Activated T-helper 1 cell treated with anti-CD3 and anti-CD28 coated beads, Interleukin-2, amount 50 U/mL, for 16 hours (primary cell): ENCODE measurements at regions not wholly inside any gene's neighbourhood (a gene's known extent, or its start where the extent isn't known, plus 50 kb on each side); places are given as distances from the start of the nearest gene placed in this dataset.

Experiments used
- DNase-seq, 2 donors: peaks; one replicate each; pipeline ENCODE4 v3.0.0-alpha.2; 2020; ENCODE audit warnings: low read depth in 1 of 2, low spot score in 1 of 2

DNA sequence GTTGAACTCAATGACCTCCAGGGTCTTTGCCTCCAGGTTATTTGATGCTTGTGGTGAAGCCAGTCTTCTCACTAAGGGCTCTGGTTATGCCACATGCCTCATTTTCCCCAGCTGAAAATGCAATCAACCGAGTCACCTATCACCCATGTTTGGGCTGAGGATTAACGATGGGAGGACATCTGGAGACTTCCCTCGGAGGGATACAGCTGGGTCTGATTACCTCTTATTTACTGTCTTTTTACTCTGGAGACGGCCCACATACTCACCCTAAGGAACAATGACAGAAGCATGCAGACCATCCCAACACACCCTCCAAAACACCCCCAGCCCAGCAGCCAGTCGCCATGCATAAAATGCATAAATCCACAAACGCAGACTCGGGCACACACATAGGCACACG lies 187.4 kb downstream of the OPA1 start:
- no peak for DNase-seq

DNA sequence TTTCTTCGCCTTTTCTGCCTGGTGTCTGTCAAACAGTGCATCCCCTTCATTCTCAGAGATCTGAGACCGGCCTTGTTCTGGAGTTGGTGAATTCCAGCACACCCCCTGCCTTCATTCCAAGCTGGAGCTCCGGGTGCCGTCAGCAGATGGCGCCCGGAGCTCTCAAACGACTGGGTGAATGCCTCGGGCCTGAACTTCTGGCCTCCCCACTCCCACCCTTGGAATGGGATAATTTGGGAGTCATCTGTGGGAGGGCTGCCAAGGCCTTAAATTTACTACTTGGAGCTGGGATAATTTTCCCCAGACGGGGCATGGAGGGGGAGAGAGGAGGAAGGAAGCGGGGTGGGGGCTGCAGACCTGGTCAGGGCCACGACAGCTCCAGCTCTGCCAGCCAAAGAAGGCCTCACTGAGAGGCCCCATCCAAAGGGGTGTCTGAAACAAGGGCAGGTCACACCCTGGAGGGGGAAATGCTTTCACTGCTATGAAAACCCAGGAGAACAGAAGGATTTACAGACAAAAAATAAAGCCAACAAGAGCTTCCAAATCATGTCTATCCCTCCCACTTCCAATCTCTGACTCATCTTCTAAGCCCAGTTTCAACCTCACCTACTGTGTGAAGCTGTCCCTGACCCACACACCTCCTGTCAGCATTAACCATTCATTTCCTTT lies 187.9 kb downstream of the OPA1 start:
- no peak for DNase-seq

DNA sequence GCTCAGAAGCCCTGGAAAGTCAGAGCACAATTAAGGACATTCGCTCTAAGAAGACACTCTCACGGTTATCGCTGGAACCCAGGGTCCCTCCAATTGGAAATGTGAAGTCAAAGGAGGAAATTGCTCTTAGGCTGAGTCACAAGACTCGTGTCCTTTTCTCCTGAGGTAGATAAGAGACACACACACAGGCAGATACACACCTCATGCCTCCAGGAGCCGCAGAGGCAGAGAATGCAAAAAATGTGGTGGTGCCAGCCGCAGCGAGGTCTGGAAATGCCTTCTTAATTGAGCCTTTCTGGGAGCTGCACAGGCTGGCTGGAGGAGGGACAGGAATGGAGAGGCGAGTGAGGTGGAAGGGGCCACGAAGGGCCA lies 189.3 kb downstream of the OPA1 start:
- no peak for DNase-seq

DNA sequence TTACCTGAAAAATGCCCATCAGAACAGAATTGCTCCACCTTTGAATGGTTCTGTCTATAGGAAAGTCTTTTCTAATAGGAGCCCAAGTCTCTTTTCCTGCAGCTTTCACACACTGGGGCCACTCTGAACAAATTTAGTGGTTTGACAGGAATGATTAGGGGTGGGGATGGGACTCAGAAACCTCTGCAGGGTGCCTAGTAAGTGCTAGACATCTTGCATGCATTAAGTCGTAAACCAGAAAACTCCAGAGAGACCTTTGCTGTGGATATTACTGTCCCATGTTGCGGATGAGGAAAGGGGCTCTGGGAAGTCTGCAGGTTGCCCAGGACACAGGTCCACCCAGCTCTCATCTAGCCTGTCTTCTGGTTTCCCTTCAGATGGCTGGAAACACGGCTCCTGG lies 189.7 kb downstream of the OPA1 start:
- no peak for DNase-seq

DNA sequence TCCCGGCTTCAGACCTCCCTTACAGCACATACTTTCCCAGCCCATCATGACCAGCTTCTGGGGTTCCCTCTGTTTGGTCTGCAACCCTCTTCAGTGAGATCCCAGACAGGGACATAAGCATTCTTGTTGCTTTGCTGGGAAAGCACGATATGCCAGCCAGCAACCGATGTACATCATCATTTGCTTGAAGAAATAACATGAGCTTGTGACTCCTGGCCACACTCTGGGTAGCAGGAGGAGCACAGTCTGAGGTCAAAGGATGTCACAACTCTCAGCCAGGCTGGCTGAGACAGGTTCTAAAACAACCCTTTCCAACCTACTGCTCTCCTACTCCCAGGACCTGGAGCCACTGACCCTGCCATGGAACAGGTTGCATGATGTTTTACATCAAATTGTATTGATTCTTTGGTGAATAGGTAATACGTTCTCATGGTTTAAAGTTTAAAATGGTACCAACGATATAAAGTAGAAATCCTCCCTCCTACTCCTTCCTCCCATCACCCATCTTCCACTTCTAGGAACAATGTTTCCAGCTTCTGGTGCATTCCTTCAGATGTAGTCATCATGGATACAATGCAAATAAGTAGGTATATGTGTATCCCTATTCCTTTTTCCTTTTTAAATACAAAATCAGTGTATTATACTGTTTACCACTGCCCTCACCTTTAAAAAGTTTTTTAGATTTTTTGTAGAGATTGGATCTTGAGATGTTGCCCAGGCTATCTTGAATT lies 190.3 kb downstream of the OPA1 start:
- no peak for DNase-seq

DNA sequence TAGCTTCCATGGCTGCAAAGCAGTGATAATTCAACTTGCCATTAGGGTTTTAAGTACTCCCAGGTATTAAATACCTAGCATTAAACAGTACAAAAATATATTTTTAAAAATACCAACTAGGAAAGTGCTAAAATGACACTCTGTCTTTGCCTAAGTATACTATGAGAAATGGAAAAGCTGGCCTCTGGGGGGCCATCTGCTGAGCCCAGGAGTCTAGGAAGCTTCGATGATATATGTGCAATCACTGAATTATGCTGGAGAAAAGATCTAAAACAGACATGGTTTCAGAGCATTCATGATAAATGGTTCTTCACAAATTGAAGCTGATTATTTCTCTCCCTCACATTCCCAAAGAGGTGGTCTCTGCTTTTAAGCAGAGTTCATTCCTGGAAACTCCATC lies 191.8 kb downstream of the OPA1 start:
- DNase-seq = no peak

DNA sequence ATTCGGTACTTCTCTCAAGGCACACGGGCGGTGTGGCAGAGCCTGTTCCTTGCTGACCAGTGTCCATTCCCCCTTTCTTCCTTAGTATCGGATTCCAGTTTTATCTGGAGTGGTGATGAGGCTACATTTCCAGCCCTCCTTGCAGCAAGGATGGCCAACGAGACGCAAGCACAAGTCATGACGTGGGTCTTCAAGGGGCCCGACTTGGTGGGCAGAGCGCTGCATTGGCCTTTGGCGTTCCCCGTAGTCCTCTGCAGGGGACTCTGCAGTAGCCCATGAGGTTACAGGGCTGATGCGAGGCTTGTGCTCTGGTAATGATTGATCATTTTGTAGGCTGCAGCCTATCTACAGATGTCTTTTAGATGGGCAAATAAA lies 194.5 kb downstream of the OPA1 start:
- no peak for DNase-seq

DNA sequence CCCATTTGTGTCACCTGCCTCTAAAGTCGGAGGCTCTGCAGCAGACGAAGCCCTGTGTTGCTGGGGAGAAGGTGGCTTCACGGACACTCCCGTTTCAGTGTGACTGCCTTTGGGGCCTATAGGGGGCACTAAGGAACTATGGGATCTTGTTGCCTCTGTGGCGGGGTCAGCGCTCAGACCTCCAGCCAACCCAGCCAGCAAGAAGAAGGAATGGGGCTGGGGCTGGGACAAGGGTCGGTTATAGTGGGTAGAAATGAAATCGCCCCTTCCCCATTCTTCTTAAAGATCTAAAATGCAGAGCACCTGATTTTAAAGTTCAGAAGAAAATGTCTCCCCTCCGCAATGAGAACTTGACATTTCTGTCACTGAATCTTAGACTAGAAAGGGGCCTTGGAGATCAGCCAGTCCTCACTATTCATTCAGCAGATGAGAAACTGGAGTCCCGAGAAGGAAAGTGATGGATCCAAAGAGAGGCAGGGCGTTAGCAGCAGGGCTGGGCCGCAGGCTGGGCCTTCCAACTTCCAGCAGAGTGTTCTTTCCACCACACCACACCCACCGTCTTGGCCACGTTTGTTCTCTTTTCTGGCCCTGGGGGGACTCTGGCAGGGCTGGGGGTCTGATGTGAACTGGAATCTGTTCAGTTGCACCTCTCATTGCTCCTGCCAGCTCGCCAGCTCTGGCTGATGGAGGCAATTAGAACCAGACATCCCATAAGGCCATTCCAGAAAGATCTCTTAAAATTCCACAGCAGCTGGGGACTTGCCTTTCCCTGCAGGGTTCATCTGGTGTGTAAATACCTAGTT lies 195.4 kb downstream of the OPA1 start:
- DNase-seq = no peak

DNA sequence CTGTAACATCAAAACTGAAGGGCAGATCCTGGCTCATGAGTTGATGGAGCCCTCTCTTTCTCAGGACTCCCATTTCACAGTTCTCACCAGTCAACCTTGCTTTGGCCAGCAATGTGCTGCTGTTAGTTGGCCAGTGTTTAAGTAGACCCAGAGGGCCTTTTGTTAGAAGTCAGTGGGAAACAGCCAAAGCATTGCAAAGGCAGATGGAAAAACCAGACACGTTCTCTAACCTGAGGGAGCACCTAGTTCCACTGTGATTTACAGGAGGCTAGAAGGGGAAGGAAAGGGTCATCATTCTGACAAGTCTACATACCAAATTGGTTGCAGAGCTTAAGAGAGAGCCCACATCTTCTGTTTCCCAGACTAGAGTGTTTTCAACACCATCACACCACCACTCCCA lies 196.4 kb downstream of the OPA1 start:
- no peak for DNase-seq

DNA sequence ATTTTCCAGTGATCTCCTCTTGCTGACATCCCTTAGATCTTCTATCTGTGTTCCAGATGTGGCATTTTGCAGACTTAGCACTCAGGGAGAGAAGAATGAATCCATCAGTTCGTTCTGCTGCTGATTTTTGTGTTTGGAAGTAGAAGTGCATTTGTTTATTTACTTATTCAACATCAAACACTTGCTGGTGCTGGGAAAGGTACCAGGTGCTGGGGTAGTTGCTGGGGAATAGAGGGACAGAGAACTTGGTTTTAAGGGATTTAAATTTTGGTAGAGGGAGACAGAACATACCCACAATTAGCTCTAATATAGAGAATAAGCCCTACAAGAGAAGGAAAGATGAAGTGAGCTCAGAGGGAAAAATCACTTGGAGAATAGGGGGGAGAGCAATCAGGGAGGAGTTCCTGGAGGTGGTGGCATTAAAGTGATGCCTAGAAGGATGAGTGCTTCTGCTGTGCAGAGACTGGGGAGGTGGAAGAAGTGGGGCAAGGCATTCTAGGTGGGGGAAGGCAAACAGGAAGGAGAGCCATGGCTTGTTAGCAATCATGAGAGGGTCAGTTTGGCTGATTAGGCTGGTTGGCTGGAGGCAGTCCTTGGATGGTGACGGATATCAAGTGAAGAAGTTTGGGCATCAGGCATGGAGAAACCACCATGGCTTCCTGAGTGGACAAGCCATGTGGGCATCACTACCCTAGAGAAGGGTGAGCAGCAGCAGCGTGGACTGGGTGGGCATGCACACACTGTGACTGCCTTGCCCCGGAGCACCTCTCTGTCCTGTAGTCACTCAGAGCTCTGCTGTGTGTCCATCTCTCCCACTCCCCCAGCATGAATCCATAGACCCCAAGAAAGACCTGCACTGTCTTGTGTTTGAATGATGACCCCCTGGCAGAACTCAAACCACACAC lies 197.3 kb downstream of the OPA1 start:
- no peak for DNase-seq

DNA sequence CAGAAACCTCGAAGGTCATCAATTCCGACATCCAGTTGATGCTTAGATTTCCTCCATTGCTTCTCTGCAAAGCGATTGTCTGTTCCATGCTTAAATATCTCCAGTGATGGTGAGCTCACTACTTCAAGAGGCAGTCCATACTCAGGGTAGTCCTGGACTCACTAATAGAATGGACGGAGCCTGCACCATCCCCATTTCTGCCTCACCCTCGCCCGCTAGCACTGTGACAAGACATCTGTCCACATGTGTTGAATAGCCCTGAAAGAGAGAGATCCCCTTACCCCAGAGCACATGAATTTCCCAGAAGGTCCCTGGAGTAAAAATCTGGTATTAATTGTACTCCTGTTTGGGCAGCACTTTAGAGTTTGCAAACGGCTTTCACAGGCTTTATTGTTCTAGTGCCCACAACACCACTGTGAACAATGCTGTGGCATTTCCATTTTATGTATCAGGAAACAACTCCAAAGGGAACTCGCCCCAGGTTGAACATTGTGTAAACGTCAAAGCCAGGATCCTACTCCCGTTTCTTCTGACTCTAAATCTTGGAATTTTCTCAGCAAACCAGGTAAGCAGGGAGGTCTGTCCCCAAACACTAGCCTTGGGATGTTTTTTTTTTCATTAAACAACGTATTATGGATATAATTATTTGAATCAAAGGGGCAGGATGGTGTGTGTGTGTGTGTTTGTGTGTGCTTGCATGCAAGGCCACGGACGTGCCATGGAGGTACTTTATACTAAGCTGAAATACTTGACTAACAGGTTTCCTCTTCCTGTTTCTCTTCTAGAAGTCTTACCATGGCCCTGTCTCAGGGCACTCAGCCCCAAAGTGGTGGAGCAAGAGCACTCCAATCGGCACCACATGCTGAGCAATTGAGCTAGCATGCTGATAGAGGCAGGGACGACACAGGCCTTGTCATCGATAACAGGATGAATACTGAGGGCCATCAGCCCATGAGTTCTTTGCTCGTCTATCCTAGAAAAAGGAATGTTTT lies 198.3 kb downstream of the OPA1 start:
- no peak for DNase-seq

DNA sequence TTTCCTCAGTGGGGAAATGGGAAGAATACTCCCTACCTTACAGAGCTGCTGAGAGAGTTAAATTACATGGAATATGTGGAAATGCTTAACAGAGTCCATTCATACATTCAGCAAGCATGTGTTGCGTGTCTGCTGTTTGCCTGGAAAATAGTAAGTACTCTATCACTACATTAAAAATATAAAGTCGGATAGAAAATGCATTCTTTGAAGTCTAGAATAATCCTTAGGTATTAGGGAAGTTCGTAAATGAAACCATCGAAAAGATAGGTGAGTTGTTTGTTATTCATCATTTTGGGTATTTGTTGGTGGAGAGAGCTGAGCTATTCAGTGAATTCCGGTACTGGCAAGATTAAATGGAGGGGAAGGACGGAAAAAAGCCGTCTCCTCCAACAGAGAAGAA lies 200.1 kb downstream of the OPA1 start:
- DNase-seq = no peak

DNA sequence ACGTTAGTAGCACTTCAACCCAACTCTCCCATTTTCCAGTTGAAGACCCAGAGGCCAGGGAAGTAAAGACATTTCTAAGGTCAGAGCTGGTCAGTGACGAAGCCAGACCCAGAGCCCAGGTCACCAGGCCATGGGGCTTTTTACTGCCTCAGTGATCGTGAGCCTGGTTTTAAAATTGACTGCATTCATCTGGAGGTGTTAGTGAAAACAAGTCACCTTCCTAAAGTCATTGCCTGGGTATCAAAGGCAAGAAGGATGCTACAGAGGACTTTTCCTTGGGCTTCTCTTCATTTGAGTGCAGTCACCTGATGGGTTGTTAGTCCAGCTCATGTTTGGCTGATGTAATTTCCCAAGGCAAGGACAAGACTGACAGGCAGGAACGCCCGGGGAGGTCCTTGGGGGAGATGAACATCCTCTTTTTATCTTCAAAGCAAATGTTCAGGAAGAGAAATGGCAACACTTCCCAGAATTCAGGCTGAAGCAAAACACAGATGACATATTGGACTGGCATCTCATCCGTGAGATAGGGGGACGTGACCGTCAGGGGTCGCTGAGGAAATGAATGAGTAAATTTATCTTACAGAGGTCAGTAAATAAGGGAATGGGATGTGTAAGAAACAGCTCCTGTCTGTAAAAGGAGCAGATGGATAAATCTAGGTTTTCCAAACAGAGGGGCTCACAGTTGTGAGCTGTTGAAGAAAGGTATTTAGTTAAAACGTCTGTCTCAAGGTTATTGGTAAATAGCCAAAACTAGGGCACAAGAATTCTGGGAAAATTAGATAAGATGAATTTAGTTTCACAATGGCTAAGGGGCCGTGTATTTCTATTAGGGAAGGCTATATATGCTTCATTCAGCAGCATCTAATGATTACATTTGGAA lies 201.2 kb downstream of the OPA1 start:
- DNase-seq = no peak

DNA sequence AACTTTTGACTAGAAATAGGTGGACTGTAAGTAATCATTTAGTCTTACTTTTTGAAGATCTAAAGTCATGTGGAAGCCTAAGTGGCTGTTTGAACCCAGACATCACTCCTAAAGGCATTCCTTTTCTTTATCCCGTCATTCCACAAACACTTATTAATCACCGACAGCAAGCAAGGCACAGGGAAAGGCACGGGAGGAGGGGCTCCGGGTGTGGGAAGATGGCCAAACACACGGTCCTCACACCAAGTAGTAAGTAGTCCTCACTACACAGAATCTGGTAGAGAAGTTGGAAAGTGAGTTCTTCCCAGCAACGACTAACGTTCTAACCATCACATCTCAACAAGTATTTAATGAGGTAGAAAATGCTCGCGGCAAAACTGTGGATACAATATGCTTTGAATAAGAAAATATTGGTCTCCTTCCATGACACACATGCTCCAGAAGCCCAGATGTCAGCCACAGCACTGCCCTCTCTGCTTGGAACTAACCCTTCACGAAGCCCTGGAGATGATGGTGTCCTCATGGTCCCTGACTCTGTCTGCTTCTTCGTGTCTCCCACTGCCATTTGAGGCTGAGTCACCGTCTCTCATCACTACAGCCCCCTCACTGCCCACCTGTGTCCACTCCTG lies 202.2 kb downstream of the OPA1 start:
- no peak for DNase-seq

DNA sequence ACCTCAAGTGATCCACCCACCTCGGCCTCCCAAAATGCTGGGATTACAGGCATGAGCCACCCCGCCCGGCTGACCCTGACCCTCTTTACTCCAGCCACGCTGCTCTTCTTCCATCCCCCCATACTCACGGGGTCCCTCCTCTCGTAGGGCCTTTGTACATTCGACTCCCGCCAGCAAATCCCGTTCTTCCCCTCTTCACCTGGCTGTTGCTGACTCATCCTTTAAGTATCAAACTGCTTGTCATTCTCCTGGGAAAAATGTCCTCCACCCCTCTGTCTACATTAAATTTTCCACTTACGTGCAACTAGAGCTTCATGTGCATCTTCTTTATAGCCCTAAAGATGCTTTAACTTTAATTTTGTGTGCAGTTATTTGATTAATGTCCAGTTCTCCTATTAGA lies 203.1 kb downstream of the OPA1 start:
- no peak for DNase-seq

DNA sequence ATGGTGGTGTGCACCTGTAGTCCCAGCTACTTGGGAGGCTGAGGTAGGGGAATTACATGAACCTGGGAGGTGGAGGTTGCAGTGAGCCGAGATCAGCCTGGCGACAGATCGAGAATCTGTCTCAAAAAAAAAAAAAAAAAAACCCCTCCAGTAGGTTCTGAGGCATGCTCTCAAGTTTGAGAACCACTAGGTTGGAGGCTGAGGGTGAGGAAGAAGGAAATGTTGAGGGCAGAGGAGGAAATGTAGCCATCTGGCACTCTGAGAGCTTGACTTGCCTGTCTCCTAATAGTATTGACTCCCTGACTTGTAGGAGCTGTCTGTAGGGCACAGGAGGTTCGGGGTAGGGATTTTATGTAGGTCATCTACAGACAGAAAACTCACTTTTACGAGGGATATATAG lies 204.6 kb downstream of the OPA1 start:
- DNase-seq = no peak

DNA sequence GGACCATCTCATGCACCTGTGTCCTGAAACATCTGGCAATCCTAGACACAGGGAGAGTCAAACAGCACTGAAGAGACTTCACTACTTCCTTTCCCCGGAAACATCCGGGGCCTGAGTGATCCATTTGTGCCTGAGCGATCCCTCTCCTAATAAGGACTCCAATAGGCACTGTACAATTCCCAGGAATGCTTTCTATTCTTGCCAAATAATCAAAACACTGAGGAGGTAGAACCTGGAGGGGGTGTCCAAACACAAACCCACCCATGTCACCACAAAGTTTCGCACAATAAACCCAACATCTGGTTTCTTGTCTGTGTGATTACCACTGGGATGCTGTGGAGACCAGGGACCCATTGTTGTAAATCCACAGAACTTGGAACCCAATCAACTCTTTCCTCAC lies 205.0 kb downstream of the OPA1 start:
- DNase-seq = no peak

DNA sequence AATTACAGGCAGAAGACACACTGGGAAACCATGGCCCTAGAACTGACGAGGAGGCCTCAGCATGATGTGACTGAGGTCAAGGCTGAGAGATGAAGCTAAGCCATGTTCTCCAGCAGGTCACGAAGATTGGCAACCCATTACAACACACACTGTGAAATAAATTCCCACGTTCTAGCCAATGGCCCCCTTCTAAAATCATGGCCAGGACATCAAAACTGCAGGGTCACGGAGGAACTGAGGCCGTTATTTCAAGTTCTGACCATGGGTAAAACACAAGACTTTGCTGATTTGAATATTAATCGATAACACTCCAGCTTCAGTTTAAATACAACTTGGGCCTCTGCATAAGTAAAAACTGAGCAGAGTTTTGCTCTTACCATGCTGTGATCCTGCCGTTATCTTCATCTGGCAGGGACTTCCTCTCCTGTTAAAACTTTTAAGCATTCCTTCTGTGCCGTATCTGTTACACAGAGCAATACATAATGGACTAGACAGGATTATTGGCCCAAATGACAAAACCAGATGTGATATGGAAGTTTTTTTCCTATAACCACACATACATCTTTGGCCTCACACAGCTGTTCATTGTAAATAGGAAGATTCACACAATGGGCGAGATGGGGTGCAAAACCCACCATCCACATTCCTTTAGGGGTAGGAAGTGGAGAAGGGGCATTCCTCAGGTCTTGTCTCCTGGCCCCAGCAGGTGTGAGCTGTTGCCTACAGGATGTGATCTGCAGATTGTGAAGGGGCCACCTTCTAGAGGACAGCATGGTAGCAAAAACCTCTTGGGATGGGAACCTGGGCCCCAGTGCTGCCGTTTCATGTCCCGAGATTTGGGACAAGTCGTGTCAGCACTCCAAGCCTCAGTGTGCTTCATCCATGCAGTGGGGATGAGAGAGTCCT lies 207.4 kb downstream of the OPA1 start:
- no peak for DNase-seq
